Vagina (tissue), 2 donors: ENCODE measurements at regions not wholly inside any gene's neighbourhood (a gene's known extent, or its start where the extent isn't known, plus 50 kb on each side); places are given as distances from the start of the nearest gene placed in this dataset.

ENCODE experiments used
- CTCF ChIP-seq, 3 experiments: fragments of 450-650 bp in 2 of 3; fragments of 200-600 bp in 1 of 3; sonication (generic) in 1 of 3; IDR thresholded peaks; one replicate each; pipeline ENCODE4 v1.5.1; 2017 to 2019; ENCODE audit warnings: antibody characterized with exemption in 3 of 3, mild to moderate bottlenecking in 2 of 3, moderate library complexity in 2 of 3
- POLR2A ChIP-seq, 2 donors: fragments of 450-650 bp; IDR thresholded peaks; one replicate each; pipeline ENCODE4 v1.6.1; 2017; ENCODE audit warnings: antibody characterized with exemption in 2 of 2, mild to moderate bottlenecking in 2 of 2, moderate library complexity in 2 of 2
- POLR2AphosphoS5 ChIP-seq, 2 donors: sonication (generic); formaldehyde crosslinking; IDR thresholded peaks; one replicate each; pipeline ENCODE4 v1.9.0; 2017; ENCODE audit warnings: antibody characterized with exemption in 2 of 2, mild to moderate bottlenecking in 2 of 2, low read depth in 1 of 2; ENCODE audit not compliant: insufficient read depth in 1 of 2

DNA sequence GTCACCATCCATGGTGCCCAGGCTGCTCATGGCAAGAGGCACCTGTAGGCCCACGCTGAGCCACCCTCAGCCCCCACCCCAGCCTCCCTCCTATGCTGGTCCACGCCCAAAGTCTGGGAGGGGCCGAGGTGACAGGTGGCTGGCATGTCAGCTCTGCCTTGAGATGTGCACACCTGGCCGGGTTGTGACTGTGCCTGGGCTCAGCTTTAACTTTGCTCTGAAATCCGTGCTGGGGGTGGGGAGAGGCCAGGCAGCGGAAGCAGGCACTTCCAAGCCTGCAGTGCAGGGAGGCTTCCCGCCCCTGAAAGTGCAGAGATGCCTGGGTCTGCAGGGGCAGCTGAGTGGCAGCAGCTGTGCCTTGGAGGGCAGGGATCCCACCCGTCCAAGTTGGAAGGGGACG, 1124.8 kb downstream of the SI start:
- TF ChIP-seq CTCF (IDR thresholded peaks at IDR 0.05) (no peak), POLR2AphosphoS5 (IDR thresholded peaks at IDR 0.05; ENCODE audit: insufficient read depth in 1 of 2, low read depth in 1 of 2) (no peak), POLR2A (IDR thresholded peaks at IDR 0.05) (no peak)
